ENCODE measurements at regions not wholly inside any gene's neighbourhood (a gene's known extent, or its start where the extent isn't known, plus 50 kb on each side); places are given as distances from the start of the nearest gene placed in this dataset.
"Not testable (repeated sequence)": the region's sequence is repeated elsewhere in the genome, so short reads cannot be mapped to it uniquely, and the experiment has no call there.

DNA sequence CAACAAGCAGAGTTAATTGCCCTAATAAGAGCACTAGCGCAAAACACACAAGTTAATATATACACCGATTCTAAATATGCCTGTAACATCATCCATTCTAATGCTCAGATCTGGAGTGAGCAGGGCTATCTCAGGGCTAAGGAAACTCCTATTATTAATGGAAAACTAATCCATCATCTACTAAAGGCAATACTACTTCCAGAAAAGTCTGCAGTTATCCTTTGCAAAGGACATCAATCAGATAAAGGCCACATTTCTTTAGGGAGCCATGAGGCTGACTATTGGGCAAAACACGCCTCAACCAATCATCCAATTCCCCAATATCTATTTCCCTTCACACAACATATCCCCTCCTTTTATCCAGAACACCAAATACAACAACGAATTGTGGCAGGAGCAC, 1032.3 kb upstream of the NUDT12 start:
- DNase-seq (ENCODE audit: low read depth in 2 of 2, low spot score in 1 of 2), result no peak

DNA sequence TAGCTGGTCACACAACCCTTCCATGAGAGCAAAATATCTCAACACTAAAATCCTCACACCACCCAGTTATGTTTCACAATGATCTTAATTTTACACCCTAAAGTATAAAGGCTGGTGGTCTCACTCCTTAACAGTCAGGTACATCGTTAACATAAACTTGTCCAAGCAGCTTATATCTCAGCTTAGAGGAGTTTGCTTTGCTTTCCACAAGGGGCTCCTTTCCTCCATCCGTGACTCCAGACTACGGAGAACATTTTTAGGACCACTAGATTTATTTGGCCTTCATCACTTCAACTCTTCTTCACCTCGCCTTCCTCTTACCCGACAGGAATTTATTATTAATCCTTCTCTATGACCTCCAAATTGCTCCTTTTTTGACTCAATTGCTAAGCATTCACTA, 1014.1 kb upstream of the NUDT12 start:
- DNase-seq (ENCODE audit: low read depth in 2 of 2, low spot score in 1 of 2), result no peak

GRCh38 chr5:104573949-104574709, 1011.5 kb upstream of the NUDT12 start:
- no peak for DNase-seq (ENCODE audit: low read depth in 2 of 2, low spot score in 1 of 2)

DNA sequence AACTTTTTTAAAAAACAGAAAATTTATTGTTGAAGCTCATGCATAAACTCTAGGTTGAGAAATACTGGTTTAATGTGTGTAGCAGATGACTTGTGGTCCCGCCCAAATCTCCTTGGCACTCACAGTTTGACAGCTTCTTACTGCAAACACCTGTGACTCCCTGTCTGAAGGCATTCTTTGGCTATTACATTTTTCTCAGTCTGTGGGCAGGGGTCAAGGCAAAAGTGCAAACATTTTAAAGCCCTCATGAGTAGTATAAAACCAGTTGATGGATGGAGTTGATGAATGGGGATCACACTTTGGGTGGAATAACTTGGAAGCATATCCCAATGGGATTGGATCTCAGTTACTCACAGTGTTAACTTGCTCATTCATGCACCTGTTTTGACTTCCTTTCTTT, 1007.0 kb upstream of the NUDT12 start:
- DNase-seq (ENCODE audit: low read depth in 2 of 2, low spot score in 1 of 2), result no peak

GRCh38 chr5:104564530-104564929, 1001.9 kb upstream of the NUDT12 start:
- DNase-seq (ENCODE audit: low read depth in 2 of 2, low spot score in 1 of 2), result no peak

DNA sequence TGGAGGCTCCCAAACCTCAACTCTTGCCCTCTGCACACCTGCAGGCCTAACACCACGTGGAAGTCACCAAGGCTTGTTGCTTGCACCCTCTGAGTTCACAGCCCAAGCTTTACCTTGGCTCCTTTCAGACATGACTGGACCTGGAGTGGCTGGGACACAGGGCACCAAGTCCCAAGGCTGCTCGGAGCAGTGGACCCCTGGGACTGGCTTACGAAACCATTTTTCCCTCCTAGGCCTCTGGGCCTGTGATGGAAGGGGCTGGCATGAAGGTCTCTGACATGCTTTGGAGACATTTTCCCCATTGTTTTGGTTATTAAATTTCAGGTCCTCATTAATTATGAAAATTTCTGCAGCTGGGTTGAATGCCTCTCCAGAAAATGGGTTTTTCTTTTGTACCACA, 994.4 kb upstream of the NUDT12 start:
- DNase-seq (ENCODE audit: low read depth in 2 of 2, low spot score in 1 of 2), result no peak

DNA sequence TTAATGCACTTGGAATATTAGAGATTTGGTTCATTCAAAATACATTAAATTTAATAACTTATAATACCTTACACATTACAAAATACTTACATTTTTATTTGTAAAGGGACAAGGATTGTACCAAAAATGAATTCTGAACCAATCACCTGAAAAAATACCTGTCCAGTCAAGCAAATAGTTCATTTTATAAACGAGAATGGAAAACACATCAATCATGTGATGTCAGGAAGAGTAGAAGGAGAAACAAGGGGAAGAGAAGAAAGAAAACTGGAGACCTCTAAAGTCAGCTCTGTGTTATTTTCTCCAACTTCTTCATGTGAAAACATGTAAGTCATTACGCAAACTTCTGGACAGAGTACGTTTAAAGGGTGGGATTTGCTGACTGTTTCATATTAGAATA, 989.0 kb upstream of the NUDT12 start:
- DNase-seq (ENCODE audit: low read depth in 2 of 2, low spot score in 1 of 2), result no peak

DNA sequence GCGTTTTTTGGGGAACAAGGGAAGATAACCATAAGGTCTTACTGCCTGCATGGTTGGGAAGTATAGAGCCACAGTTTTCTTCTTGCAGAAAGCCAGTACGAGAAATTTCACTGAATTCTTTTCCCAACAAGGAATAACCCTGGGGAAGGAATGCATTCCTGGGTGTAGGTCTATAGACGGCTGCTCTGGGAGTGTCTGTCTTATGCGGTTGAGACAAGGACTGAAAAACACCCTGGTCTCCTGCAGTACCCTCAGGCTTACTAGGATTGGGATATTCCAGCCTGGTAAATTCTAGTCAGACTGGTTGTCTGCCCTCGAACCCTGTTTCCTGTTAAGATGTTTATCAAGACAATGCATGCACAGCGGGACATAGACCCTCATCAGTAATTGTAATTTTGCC, 984.3 kb upstream of the NUDT12 start:
- DNase-seq (ENCODE audit: low read depth in 2 of 2, low spot score in 1 of 2), result not testable (repeated sequence)

- DNase-seq (ENCODE audit: low read depth in 2 of 2, low spot score in 1 of 2), result no peak
Observed at GRCh38 chr5:104541141-104541785, 978.7 kb upstream of the NUDT12 start.

- DNase-seq (ENCODE audit: low read depth in 2 of 2, low spot score in 1 of 2), result no peak
Observed at GRCh38 chr5:104540448-104540847, 977.9 kb upstream of the NUDT12 start.

- DNase-seq (ENCODE audit: low read depth in 2 of 2, low spot score in 1 of 2), result no peak
Observed at GRCh38 chr5:104539618-104540350, 977.2 kb upstream of the NUDT12 start.

GRCh38 chr5:104538734-104539133, 976.1 kb upstream of the NUDT12 start:
- DNase-seq (ENCODE audit: low read depth in 2 of 2, low spot score in 1 of 2), result no peak

- no peak for DNase-seq (ENCODE audit: low read depth in 2 of 2, low spot score in 1 of 2)
Observed at GRCh38 chr5:104533498-104533897, 970.9 kb upstream of the NUDT12 start.

GRCh38 chr5:104526866-104527265, 964.3 kb upstream of the NUDT12 start:
- DNase-seq (ENCODE audit: low read depth in 2 of 2, low spot score in 1 of 2), result no peak

DNA sequence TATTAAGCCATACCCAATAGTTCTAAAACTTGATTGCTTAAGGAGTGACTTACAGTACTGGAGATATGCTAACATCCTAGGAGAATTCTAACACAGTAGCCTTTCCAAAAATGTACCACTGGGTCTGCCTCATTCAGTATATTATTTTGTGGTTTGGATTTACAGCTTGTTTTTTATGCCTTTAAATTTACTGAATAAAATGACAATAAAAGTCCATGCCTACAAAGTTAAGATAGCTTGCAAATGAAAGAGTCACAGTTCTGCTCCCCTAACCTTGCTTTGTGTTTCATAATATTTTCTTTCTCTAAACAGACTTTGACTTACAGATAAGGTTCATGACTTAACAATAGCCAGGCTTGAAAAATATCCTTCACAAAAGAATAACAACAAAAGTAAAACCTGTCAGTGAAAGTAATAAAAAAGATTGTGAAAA, 951.1 kb upstream of the NUDT12 start:
- no peak for DNase-seq (ENCODE audit: low read depth in 2 of 2, low spot score in 1 of 2)

- DNase-seq (ENCODE audit: low read depth in 2 of 2, low spot score in 1 of 2), result no peak
Observed at GRCh38 chr5:104513121-104513602, 950.6 kb upstream of the NUDT12 start.

- no peak for DNase-seq (ENCODE audit: low read depth in 2 of 2, low spot score in 1 of 2)
Observed at GRCh38 chr5:104512063-104512825, 949.7 kb upstream of the NUDT12 start.

DNA sequence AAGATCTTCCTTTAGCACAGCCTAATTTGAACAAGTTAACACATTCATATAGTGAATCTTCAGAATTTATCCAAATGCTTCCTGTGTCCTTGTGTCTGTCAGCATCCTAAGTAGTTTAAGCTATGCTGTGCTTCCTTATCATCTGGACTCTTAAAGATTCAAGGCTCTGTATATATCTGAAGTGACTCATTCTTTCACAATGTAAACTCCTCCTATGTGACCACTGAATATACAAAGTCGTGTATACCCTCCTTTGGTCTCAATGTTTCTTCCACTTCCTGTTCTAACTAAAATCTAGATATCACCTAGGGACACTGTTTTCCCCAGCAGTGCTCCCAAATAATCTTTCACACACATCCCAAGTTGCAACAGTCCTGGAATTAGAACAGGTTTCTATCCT, 935.7 kb upstream of the NUDT12 start:
- no peak for DNase-seq (ENCODE audit: low read depth in 2 of 2, low spot score in 1 of 2)

DNA sequence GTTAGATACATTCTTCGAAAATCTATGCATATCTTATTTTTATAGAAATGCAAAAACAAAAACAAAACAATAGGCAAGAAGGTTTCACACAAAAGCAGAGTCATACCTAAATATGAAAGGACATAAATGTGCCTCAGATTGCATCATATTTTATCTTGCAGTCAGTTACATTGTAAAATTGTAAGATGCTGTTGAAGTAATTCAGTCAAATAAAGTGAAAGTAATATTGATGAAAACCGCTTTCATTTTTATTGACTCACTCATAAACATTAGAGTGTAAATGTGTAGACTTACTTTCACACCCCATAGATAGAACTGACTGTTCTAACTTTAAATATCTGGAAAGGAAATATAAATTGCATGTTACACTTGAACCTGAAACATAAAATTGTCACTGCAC, 931.5 kb upstream of the NUDT12 start:
- no peak for DNase-seq (ENCODE audit: low read depth in 2 of 2, low spot score in 1 of 2)

DNA sequence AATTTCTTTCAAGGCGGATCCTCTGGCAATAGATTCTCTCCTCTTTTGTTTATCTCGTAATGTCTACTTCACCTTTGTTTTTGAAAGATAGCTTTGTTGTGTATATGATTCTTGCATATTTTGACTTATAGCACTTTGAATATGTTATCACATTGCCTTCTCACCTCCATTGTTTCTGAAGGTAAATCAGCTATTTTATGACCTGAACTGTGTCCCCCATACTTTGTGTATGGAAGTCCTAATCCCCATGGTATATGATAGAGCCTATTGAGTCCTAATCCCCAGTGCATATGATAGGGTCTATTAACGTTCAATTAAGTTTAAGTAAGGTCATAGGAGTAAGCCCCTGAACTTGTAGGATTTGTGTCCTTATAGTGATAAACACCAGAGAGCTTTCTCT, 910.2 kb upstream of the NUDT12 start:
- DNase-seq (ENCODE audit: low read depth in 2 of 2, low spot score in 1 of 2), result no peak

- no peak for DNase-seq (ENCODE audit: low read depth in 2 of 2, low spot score in 1 of 2)
Observed at GRCh38 chr5:104456122-104456521, 893.5 kb upstream of the NUDT12 start.

All from stimulated activated CD8-positive, alpha-beta memory T cell treated with anti-CD3 and anti-CD28 coated beads, Interleukin-4, amount 100 ng/mL, for 4 hours (primary cell).